HEK293 (cell line): ENCODE measurements at regions not wholly inside any gene's neighbourhood (a gene's known extent, or its start where the extent isn't known, plus 50 kb on each side); places are given as distances from the start of the nearest gene placed in this dataset.

Experiments
- CTCF ChIA-PET: fragments of 350-600 bp; formaldehyde crosslinking; extraction: SDS; loops from one replicate; lab custom pipeline; 2021; ENCODE audit warnings: antibody characterized with exemption; lab: Yijun Ruan, JAX
- POLR2A ChIA-PET: fragments of 300-600 bp; formaldehyde crosslinking; extraction: SDS; loops from one replicate; lab custom pipeline; 2020; ENCODE audit warnings: antibody characterized with exemption, inconsistent platforms; lab: Yijun Ruan, JAX
- H3K27ac ChIP-seq: fragments of 200-500 bp; sonication (Bioruptor generic); 2 replicates; pipeline ENCODE4 v1.5.1; 2014; ENCODE audit warnings: low read depth, low read length, control low read depth, inconsistent platforms; ENCODE audit errors: extremely low read depth
- H3K36me3 ChIP-seq, 2 experiments: fragments of 200-500 bp in 1 of 2; sonication (Bioruptor generic) in 1 of 2; 1 replicate in 1 of 2; 2 replicates in 1 of 2; pipeline ENCODE4 v1.5.1; 2014 to 2017; ENCODE audit warnings: inconsistent platforms in 2 of 2, low read length in 2 of 2; ENCODE audit not compliant: control insufficient read depth in 2 of 2, insufficient read depth in 1 of 2
- H3K4me1 ChIP-seq: fragments of 200-500 bp; sonication (Bioruptor generic); 2 replicates; pipeline ENCODE4 v1.5.1; 2014; ENCODE audit warnings: mild to moderate bottlenecking, low read length, inconsistent platforms; ENCODE audit not compliant: control insufficient read depth, insufficient read depth
- H3K4me3 ChIP-seq: 2 replicates; pipeline ENCODE4 v1.5.1; 2011; ENCODE audit warnings: low read depth, mild to moderate bottlenecking, control low read depth, low read length, moderate library complexity
- H3K9me3 ChIP-seq: fragments of 200-500 bp; sonication (Bioruptor generic); 2 replicates; pipeline ENCODE4 v1.5.1; 2014; ENCODE audit warnings: low read depth, low read length, inconsistent platforms; ENCODE audit not compliant: control insufficient read depth, insufficient read depth
- GLI4 ChIP-seq: fragments of 450-650 bp; formaldehyde crosslinking; IDR thresholded peaks from 2 replicates; pipeline ENCODE4 v1.5.1; 2016; ENCODE audit warnings: missing biosample characterization, missing genetic modification characterization
- HOXA7 ChIP-seq: sonication (generic); formaldehyde crosslinking; IDR thresholded peaks from 2 replicates; pipeline ENCODE4 v1.8.1; 2022; ENCODE audit warnings: missing genetic modification reagents, borderline replicate concordance
- HOXC10 ChIP-seq: sonication (generic); formaldehyde crosslinking; IDR thresholded peaks from 2 replicates; pipeline ENCODE4 v1.8.1; 2023; ENCODE audit warnings: mild to moderate bottlenecking, missing genetic modification reagents
- KLF9 ChIP-seq: fragments of 450-650 bp; formaldehyde crosslinking; IDR thresholded peaks from 2 replicates; pipeline ENCODE4 v1.5.1; 2016; ENCODE audit warnings: missing biosample characterization, missing genetic modification characterization, low read depth
- OSR2 ChIP-seq: fragments of 450-650 bp; formaldehyde crosslinking; IDR thresholded peaks from 2 replicates; pipeline ENCODE4 v1.5.1; 2016; ENCODE audit warnings: missing biosample characterization, missing genetic modification characterization
- SCRT1 ChIP-seq: fragments of 450-650 bp; formaldehyde crosslinking; IDR thresholded peaks from 2 replicates; pipeline ENCODE4 v1.5.1; 2016; ENCODE audit warnings: missing biosample characterization, missing genetic modification characterization, borderline replicate concordance
- ZEB2 ChIP-seq: fragments of 450-650 bp; formaldehyde crosslinking; IDR thresholded peaks from 2 replicates; pipeline ENCODE4 v1.5.1; 2016; ENCODE audit warnings: missing biosample characterization, missing genetic modification characterization
- ZNF202 ChIP-seq: fragments of 450-650 bp; formaldehyde crosslinking; IDR thresholded peaks from 2 replicates; pipeline ENCODE4 v1.5.1; 2016; ENCODE audit warnings: missing biosample characterization, missing genetic modification characterization, borderline replicate concordance
- ZNF558 ChIP-seq: fragments of 450-650 bp; formaldehyde crosslinking; IDR thresholded peaks from 2 replicates; pipeline ENCODE4 v1.5.1; 2016; ENCODE audit warnings: missing biosample characterization, missing genetic modification characterization
- ZNF600 ChIP-seq: fragments of 450-650 bp; formaldehyde crosslinking; IDR thresholded peaks from 2 replicates; pipeline ENCODE4 v1.5.1; 2016; ENCODE audit warnings: missing biosample characterization, missing genetic modification characterization
- ZNF658 ChIP-seq: fragments of 450-650 bp; formaldehyde crosslinking; IDR thresholded peaks from 2 replicates; pipeline ENCODE4; 2016; ENCODE audit warnings: missing biosample characterization, missing genetic modification characterization
- ZNF785 ChIP-seq: fragments of 450-650 bp; formaldehyde crosslinking; IDR thresholded peaks from 2 replicates; pipeline ENCODE4 v1.5.1; 2016; ENCODE audit warnings: missing biosample characterization, missing genetic modification characterization
- ZXDB ChIP-seq: fragments of 450-650 bp; formaldehyde crosslinking; IDR thresholded peaks from 2 replicates; pipeline ENCODE4 v1.5.1; 2016; ENCODE audit warnings: missing biosample characterization, missing genetic modification characterization
- TF ChIP-seq, protein P1 (sequence below): fragments of 450-650 bp; formaldehyde crosslinking; IDR thresholded peaks from 2 replicates; pipeline ENCODE4 v1.5.1; 2017; ENCODE audit warnings: missing biosample characterization, missing genetic modification characterization
- TF ChIP-seq, protein P2 (sequence below): fragments of 450-650 bp; formaldehyde crosslinking; conservative IDR thresholded peaks from 2 replicates; pipeline ENCODE4 v1.5.1; 2016; ENCODE audit warnings: low read depth, missing biosample characterization, missing genetic modification characterization
- TF ChIP-seq, protein P3 (sequence below): fragments of 450-650 bp; formaldehyde crosslinking; IDR thresholded peaks from 2 replicates; pipeline ENCODE4 v1.5.1; 2016; ENCODE audit warnings: missing biosample characterization, missing genetic modification characterization, borderline replicate concordance
- TF ChIP-seq, protein P4 (sequence below): fragments of 450-650 bp; IDR thresholded peaks from 2 replicates; pipeline ENCODE4 v1.5.1; 2018; ENCODE audit warnings: missing biosample characterization, missing genetic modification characterization
- TF ChIP-seq, protein P5 (sequence below): IDR thresholded peaks from 2 replicates; pipeline ENCODE4 v1.6.1; 2011; ENCODE audit warnings: mild to moderate bottlenecking, low read depth, low read length, borderline replicate concordance
- TF ChIP-seq, protein P6 (sequence below): fragments of 450-650 bp; formaldehyde crosslinking; IDR thresholded peaks from 2 replicates; pipeline ENCODE4 v1.5.1; 2016; ENCODE audit warnings: missing biosample characterization, missing genetic modification characterization

DNA sequence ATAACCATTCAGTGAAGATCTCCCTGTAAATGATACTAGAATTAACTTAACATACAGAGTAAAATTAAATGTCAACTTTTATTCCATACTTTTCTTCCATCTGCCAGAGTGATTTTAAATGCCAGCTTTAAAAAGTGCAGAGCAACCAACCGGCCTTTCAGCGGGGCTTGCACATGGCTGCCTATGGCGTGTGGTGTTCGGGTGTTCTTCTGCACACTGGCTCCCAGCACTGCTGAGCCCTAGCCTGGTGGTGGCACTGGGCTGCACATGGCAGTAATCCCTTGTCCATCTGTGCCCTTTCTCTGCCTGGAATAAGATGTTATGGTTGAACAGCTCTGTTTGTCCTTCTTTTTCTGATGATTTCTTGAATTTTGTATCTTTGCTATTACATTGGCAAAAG lies 156.3 kb downstream of the SNX7 start (continued):
- TF ChIP-seq, protein P1, sequence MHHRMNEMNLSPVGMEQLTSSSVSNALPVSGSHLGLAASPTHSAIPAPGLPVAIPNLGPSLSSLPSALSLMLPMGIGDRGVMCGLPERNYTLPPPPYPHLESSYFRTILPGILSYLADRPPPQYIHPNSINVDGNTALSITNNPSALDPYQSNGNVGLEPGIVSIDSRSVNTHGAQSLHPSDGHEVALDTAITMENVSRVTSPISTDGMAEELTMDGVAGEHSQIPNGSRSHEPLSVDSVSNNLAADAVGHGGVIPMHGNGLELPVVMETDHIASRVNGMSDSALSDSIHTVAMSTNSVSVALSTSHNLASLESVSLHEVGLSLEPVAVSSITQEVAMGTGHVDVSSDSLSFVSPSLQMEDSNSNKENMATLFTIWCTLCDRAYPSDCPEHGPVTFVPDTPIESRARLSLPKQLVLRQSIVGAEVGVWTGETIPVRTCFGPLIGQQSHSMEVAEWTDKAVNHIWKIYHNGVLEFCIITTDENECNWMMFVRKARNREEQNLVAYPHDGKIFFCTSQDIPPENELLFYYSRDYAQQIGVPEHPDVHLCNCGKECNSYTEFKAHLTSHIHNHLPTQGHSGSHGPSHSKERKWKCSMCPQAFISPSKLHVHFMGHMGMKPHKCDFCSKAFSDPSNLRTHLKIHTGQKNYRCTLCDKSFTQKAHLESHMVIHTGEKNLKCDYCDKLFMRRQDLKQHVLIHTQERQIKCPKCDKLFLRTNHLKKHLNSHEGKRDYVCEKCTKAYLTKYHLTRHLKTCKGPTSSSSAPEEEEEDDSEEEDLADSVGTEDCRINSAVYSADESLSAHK = no peak
- TF ChIP-seq, protein P2, sequence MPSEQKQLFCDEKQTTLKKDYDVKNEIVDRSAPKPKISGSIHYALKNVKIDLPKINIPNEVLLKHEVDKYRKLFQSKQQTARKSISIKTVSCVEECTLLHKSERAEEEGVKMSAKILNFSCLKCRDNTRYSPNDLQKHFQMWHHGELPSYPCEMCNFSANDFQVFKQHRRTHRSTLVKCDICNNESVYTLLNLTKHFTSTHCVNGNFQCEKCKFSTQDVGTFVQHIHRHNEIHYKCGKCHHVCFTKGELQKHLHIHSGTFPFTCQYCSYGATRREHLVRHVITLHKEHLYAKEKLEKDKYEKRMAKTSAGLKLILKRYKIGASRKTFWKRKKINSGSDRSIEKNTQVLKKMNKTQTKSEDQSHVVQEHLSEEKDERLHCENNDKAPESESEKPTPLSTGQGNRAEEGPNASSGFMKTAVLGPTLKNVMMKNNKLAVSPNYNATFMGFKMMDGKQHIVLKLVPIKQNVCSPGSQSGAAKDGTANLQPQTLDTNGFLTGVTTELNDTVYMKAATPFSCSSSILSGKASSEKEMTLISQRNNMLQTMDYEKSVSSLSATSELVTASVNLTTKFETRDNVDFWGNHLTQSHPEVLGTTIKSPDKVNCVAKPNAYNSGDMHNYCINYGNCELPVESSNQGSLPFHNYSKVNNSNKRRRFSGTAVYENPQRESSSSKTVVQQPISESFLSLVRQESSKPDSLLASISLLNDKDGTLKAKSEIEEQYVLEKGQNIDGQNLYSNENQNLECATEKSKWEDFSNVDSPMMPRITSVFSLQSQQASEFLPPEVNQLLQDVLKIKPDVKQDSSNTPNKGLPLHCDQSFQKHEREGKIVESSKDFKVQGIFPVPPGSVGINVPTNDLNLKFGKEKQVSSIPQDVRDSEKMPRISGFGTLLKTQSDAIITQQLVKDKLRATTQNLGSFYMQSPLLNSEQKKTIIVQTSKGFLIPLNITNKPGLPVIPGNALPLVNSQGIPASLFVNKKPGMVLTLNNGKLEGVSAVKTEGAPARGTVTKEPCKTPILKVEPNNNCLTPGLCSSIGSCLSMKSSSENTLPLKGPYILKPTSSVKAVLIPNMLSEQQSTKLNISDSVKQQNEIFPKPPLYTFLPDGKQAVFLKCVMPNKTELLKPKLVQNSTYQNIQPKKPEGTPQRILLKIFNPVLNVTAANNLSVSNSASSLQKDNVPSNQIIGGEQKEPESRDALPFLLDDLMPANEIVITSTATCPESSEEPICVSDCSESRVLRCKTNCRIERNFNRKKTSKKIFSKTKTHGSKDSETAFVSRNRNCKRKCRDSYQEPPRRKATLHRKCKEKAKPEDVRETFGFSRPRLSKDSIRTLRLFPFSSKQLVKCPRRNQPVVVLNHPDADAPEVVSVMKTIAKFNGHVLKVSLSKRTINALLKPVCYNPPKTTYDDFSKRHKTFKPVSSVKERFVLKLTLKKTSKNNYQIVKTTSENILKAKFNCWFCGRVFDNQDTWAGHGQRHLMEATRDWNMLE (tag by site-specific recombination) = no peak

DNA sequence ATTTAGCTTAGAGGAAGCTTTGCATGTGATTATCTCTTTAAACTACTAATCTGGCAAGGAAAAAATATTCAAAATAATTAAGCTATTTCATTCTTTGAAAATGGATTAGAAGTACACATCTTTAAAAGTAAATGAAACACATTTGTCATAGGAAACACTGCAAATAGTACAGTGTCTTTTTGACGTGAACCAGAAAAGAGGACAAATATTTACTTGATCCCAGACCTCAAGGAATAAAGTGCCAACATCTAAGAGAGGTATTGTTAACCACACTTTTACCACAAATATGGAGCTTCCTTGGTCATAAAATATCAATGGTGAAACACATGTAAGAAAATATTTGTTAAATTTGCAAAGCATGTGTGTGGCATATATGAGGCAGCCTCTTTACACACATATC lies 159.9 kb downstream of the SNX7 start:
- Histone ChIP-seq H3K4me3 (no peak overlapping the region), H3K27ac (no peak overlapping the region), H3K9me3 (no peaks in the 10 kb centered on the region), H3K36me3 (no peaks in the 10 kb centered on the region), H3K4me1 (no peaks in the 10 kb centered on the region)
- TF ChIP-seq ZNF785 (tag by site-specific recombination) = no peak
- TF ChIP-seq, protein P3, sequence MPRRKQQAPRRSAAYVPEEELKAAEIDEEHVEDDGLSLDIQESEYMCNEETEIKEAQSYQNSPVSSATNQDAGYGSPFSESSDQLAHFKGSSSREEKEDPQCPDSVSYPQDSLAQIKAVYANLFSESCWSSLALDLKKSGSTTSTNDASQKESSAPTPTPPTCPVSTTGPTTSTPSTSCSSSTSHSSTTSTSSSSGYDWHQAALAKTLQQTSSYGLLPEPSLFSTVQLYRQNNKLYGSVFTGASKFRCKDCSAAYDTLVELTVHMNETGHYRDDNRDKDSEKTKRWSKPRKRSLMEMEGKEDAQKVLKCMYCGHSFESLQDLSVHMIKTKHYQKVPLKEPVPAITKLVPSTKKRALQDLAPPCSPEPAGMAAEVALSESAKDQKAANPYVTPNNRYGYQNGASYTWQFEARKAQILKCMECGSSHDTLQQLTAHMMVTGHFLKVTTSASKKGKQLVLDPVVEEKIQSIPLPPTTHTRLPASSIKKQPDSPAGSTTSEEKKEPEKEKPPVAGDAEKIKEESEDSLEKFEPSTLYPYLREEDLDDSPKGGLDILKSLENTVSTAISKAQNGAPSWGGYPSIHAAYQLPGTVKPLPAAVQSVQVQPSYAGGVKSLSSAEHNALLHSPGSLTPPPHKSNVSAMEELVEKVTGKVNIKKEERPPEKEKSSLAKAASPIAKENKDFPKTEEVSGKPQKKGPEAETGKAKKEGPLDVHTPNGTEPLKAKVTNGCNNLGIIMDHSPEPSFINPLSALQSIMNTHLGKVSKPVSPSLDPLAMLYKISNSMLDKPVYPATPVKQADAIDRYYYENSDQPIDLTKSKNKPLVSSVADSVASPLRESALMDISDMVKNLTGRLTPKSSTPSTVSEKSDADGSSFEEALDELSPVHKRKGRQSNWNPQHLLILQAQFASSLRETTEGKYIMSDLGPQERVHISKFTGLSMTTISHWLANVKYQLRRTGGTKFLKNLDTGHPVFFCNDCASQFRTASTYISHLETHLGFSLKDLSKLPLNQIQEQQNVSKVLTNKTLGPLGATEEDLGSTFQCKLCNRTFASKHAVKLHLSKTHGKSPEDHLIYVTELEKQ (tag by site-specific recombination) = no peak
- no peak for TF ChIP-seq ZNF558 (tag by site-specific recombination)
- no peak for TF ChIP-seq ZNF658 (tag by site-specific recombination)
- no peak for TF ChIP-seq OSR2 (tag by site-specific recombination)
- no peak for TF ChIP-seq SCRT1 (tag by site-specific recombination)
- CTCF ChIA-PET = interaction anchor here (0.6 to 1.0 kb wide), 2 partner anchors 27 to 1949 kb away, joined by 3 to 5 read pairs; no protein-coding TSS in a partner anchor
- POLR2A ChIA-PET = no interaction called here

DNA sequence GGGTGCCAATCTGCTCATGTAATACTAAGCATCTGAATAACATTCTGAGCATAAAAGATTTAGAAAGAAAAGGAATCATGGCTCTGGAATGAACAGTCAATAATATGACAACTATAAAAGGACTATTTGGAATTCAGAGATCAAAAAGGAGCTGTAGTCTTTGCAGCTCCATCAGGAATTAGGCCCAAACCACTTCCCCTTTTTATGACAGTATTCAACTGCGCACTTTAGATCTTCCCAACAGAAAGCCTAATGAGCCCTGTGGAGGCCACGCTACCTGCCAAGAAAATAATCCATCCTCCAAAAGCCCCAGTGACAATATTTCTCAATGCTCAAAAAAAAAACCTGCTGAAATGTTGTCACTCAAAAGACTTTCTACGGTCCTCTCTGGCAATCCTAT lies 163.2 kb downstream of the SNX7 start:
- Histone ChIP-seq H3K4me3 (no peak overlapping the region), H3K27ac (no peak overlapping the region), H3K36me3 (no peaks in the 10 kb centered on the region), H3K4me1 (no peaks in the 10 kb centered on the region), H3K9me3 (no peaks in the 10 kb centered on the region)
- ChIA-PET CTCF (no interaction called here), POLR2A (no interaction called here)
- TF ChIP-seq, protein P4, sequence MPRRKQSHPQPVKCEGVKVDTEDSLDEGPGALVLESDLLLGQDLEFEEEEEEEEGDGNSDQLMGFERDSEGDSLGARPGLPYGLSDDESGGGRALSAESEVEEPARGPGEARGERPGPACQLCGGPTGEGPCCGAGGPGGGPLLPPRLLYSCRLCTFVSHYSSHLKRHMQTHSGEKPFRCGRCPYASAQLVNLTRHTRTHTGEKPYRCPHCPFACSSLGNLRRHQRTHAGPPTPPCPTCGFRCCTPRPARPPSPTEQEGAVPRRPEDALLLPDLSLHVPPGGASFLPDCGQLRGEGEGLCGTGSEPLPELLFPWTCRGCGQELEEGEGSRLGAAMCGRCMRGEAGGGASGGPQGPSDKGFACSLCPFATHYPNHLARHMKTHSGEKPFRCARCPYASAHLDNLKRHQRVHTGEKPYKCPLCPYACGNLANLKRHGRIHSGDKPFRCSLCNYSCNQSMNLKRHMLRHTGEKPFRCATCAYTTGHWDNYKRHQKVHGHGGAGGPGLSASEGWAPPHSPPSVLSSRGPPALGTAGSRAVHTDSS (tag by site-specific recombination) = no peak
- no peak for TF ChIP-seq ZXDB (tag by site-specific recombination)
- TF ChIP-seq ZNF600 = no peak
- TF ChIP-seq KLF9 = no peak
- TF ChIP-seq, protein P5, sequence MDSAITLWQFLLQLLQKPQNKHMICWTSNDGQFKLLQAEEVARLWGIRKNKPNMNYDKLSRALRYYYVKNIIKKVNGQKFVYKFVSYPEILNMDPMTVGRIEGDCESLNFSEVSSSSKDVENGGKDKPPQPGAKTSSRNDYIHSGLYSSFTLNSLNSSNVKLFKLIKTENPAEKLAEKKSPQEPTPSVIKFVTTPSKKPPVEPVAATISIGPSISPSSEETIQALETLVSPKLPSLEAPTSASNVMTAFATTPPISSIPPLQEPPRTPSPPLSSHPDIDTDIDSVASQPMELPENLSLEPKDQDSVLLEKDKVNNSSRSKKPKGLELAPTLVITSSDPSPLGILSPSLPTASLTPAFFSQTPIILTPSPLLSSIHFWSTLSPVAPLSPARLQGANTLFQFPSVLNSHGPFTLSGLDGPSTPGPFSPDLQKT = no peak
- TF ChIP-seq HOXA7 (CRISPR knock-in tag) = no peak
- no peak for TF ChIP-seq GLI4 (tag by site-specific recombination)
- TF ChIP-seq ZNF202 (tag by site-specific recombination) = no peak
- no peak for TF ChIP-seq ZEB2 (tag by site-specific recombination)
- TF ChIP-seq, protein P6, sequence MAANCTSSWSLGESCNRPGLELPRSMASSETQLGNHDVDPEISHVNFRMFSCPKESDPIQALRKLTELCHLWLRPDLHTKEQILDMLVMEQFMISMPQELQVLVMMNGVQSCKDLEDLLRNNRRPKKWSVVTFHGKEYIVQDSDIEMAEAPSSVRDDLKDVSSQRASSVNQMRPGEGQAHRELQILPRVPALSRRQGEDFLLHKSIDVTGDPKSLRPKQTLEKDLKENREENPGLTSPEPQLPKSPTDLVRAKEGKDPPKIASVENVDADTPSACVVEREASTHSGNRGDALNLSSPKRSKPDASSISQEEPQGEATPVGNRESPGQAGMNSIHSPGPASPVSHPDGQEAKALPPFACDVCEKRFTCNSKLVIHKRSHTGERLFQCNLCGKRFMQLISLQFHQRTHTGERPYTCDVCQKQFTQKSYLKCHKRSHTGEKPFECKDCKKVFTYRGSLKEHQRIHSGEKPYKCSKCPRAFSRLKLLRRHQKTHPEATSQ = no peak
- TF ChIP-seq HOXC10 (CRISPR knock-in tag) = no peak
